Peyer's patch (tissue), 4 donors: ENCODE measurements at regions not wholly inside any gene's neighbourhood (a gene's known extent, or its start where the extent isn't known, plus 50 kb on each side); places are given as distances from the start of the nearest gene placed in this dataset.

Source experiments
- DNase-seq, 3 donors: peaks; one replicate each; pipeline ENCODE4 v3.0.0-alpha.2; 2017 to 2019
- H3K27ac ChIP-seq, 4 donors: fragments of 200-600 bp; sonication (generic); one replicate each; pipeline ENCODE4 v1.5.1; 2016 to 2019
- H3K27me3 ChIP-seq, 2 donors: fragments of 200-600 bp; sonication (generic); one replicate each; pipeline ENCODE4 v1.5.1; 2019
- H3K36me3 ChIP-seq, 3 donors: fragments of 200-600 bp; sonication (generic); one replicate each; pipeline ENCODE4 v1.5.1; 2016 to 2019
- H3K4me1 ChIP-seq, 4 donors: fragments of 200-600 bp; sonication (generic); one replicate each; pipeline ENCODE4 v1.5.1; 2016 to 2019
- H3K4me3 ChIP-seq, 4 donors: fragments of 200-600 bp; sonication (generic); 1 replicate in 3 of 4; 2 replicates in 1 of 4; pipeline ENCODE4 v1.5.1; 2016 to 2019; ENCODE audit warnings: mild to moderate bottlenecking in 1 of 4
- H3K9me3 ChIP-seq, 4 donors: fragments of 200-600 bp; sonication (generic); one replicate each; pipeline ENCODE4 v1.5.1; 2016 to 2019; ENCODE audit warnings: mild to moderate bottlenecking in 1 of 4
- CTCF ChIP-seq, 6 experiments: fragments of 450-650 bp in 4 of 6; fragments of 200-600 bp in 2 of 6; sonication (generic) in 1 of 6; IDR thresholded peaks; one replicate each; pipeline ENCODE4 v1.5.1; 2017 to 2019; ENCODE audit warnings: antibody characterized with exemption in 6 of 6, mild to moderate bottlenecking in 3 of 6, moderate library complexity in 1 of 6
- POLR2A ChIP-seq, 2 donors: fragments of 450-650 bp; IDR thresholded peaks; one replicate each; pipeline ENCODE4 v1.5.1; 2017; ENCODE audit warnings: antibody characterized with exemption in 2 of 2, mild to moderate bottlenecking in 2 of 2, moderate library complexity in 2 of 2

GRCh38 chr9:93821307-93821703 lies 133.8 kb downstream of the BARX1 start:
- Histone ChIP-seq H3K9me3 (no peaks in the 10 kb centered on the region), H3K27ac (no peak overlapping the region), H3K27me3 (no peaks in the 10 kb centered on the region), H3K36me3 (no peaks in the 10 kb centered on the region), H3K4me1 (peaks cover 0 to 1% (median 0%) of the 10 kb centered on the region in 4 donors), H3K4me3 (no peak overlapping the region)
- peak in 1 of 3 donors; percentile 22 for DNase-seq
- TF ChIP-seq POLR2A (IDR thresholded peaks at IDR 0.05) (no peak), CTCF (IDR thresholded peaks at IDR 0.05) (no peak)

GRCh38 chr9:93820667-93821306 lies 134.4 kb downstream of the BARX1 start:
- Histone ChIP-seq H3K27ac (no peak overlapping the region), H3K4me3 (no peak overlapping the region), H3K4me1 (no peaks in the 10 kb centered on the region), H3K27me3 (no peaks in the 10 kb centered on the region), H3K36me3 (no peaks in the 10 kb centered on the region), H3K9me3 (no peaks in the 10 kb centered on the region)
- no peak for TF ChIP-seq POLR2A (IDR thresholded peaks at IDR 0.05)
- peak in 1 of 6 experiments; percentile 7 for TF ChIP-seq CTCF (IDR thresholded peaks at IDR 0.05)
- peak in 1 of 3 donors; percentile 15 for DNase-seq

GRCh38 chr9:93819905-93820304 lies 135.2 kb downstream of the BARX1 start:
- H3K9me3 ChIP-seq, result no peaks in the 10 kb centered on the region
- DNase-seq, result no peak
- TF ChIP-seq CTCF (IDR thresholded peaks at IDR 0.05) (no peak), POLR2A (IDR thresholded peaks at IDR 0.05) (no peak)

GRCh38 chr9:93818827-93819472 lies 136.2 kb downstream of the BARX1 start:
- H3K27ac ChIP-seq, result no peak overlapping the region
- H3K27me3 ChIP-seq, result no peaks in the 10 kb centered on the region
- H3K4me3 ChIP-seq, result no peak overlapping the region
- no peaks in the 10 kb centered on the region for H3K9me3 ChIP-seq
- no peaks in the 10 kb centered on the region for H3K36me3 ChIP-seq
- no peak for TF ChIP-seq POLR2A (IDR thresholded peaks at IDR 0.05)
- no peak for TF ChIP-seq CTCF (IDR thresholded peaks at IDR 0.05)
- peak in 1 of 3 donors; percentile 18 for DNase-seq
- H3K4me1 ChIP-seq, result no peaks in the 10 kb centered on the region

More at GRCh38 chr9:93819905-93820304, 135.2 kb downstream of the BARX1 start:
- H3K27ac ChIP-seq, result no peak overlapping the region
- no peaks in the 10 kb centered on the region for H3K4me1 ChIP-seq
- no peak overlapping the region for H3K4me3 ChIP-seq
- no peaks in the 10 kb centered on the region for H3K36me3 ChIP-seq
- no peaks in the 10 kb centered on the region for H3K27me3 ChIP-seq

- TF ChIP-seq POLR2A (IDR thresholded peaks at IDR 0.05) (no peak), CTCF (IDR thresholded peaks at IDR 0.05) (no peak)
- DNase-seq, result no peak
- Histone ChIP-seq H3K36me3 (no peaks in the 10 kb centered on the region), H3K9me3 (no peaks in the 10 kb centered on the region), H3K27ac (no peak overlapping the region), H3K4me3 (no peak overlapping the region), H3K27me3 (no peaks in the 10 kb centered on the region), H3K4me1 (no peaks in the 10 kb centered on the region)
These were observed 136.9 kb downstream of the BARX1 start for GRCh38 chr9:93818237-93818636.
